ENCODE measurements at regions not wholly inside any gene's neighbourhood (a gene's known extent, or its start where the extent isn't known, plus 50 kb on each side); places are given as distances from the start of the nearest gene placed in this dataset.

DNA sequence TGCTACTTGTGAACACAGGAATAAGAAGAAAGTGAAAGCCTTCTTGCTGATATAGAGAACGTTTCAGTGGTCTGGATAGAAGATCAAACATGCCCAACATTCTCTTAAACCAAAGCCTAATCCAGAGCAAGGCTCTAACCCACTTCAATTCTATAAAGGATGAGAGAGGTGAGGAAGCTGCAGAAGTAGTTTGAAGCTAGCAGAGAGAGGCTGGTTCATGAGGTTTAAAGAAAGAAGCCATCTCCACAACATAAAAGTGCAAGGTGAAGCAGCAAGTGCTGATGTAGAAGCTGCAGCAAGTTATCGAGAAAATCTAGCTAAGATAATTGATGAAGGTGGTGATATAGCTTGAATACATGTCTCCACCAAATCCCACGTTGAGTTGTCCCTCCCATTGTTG is 383.3 kb upstream of the ASIC2 start:
- BruUV-seq (replicated peaks), result no TSS peak
- H4K20me1 ChIP-seq (ENCODE audit: insufficient read depth, low read length), result no peaks in the 10 kb centered on the region
- in situ Hi-C loops (cut with HindIII; ENCODE audit: extremely low pct_ligation_motif_present, low pct_unique_long_range_greater_than_20kb) (no loop called here), intact Hi-C loops (cut with micrococcal nuclease; ENCODE audit: unreplicated experiment) (no loop called here)
- ATAC-seq (no peak), FAIRE-seq (no peak), DNase-seq (ENCODE audit: low spot score) (no peak)
- no peaks in the 10 kb centered on the region for H3K4me1 ChIP-seq (ENCODE audit: insufficient read depth, low read length)
- H3K79me2 ChIP-seq (ENCODE audit: insufficient read depth, low read length), result no peaks in the 10 kb centered on the region
- H3K27me3 ChIP-seq (ENCODE audit: control insufficient read depth in 1 of 2, insufficient read depth in 2 of 2, low read length in 2 of 2), result no peaks in the 10 kb centered on the region
- H3K36me3 ChIP-seq (replicated peaks in 1 of 2; ENCODE audit: control insufficient read depth in 1 of 2, insufficient read depth in 2 of 2, low read length in 2 of 2), result no peaks in the 10 kb centered on the region
- H3K9me3 ChIP-seq (ENCODE audit: low read length), result no peaks in the 10 kb centered on the region
- H3K27ac ChIP-seq (ENCODE audit: extremely low read length, insufficient read depth, low read length), result no peak overlapping the region
- H2AFZ ChIP-seq (ENCODE audit: low read length), result no peak overlapping the region
- TF ChIP-seq BRCA1 (CRISPR knock-in tag; IDR thresholded peaks at IDR 0.05) (no peak), ZNF256 (CRISPR knock-in tag; conservative IDR thresholded peaks at IDR 0.05) (no peak), CBX2 (IDR thresholded peaks at IDR 0.05; ENCODE audit: low read depth, low read length) (no peak), CBX2 (CRISPR knock-in tag; IDR thresholded peaks at IDR 0.05; ENCODE audit: low read depth) (no peak), ZNF7 (CRISPR knock-in tag; IDR thresholded peaks at IDR 0.05) (no peak), ESRRA (CRISPR knock-in tag; IDR thresholded peaks at IDR 0.05; ENCODE audit: low read depth) (no peak), XBP1 (CRISPR knock-in tag; IDR thresholded peaks at IDR 0.05) (no peak)
- TF ChIP-seq, protein P1, sequence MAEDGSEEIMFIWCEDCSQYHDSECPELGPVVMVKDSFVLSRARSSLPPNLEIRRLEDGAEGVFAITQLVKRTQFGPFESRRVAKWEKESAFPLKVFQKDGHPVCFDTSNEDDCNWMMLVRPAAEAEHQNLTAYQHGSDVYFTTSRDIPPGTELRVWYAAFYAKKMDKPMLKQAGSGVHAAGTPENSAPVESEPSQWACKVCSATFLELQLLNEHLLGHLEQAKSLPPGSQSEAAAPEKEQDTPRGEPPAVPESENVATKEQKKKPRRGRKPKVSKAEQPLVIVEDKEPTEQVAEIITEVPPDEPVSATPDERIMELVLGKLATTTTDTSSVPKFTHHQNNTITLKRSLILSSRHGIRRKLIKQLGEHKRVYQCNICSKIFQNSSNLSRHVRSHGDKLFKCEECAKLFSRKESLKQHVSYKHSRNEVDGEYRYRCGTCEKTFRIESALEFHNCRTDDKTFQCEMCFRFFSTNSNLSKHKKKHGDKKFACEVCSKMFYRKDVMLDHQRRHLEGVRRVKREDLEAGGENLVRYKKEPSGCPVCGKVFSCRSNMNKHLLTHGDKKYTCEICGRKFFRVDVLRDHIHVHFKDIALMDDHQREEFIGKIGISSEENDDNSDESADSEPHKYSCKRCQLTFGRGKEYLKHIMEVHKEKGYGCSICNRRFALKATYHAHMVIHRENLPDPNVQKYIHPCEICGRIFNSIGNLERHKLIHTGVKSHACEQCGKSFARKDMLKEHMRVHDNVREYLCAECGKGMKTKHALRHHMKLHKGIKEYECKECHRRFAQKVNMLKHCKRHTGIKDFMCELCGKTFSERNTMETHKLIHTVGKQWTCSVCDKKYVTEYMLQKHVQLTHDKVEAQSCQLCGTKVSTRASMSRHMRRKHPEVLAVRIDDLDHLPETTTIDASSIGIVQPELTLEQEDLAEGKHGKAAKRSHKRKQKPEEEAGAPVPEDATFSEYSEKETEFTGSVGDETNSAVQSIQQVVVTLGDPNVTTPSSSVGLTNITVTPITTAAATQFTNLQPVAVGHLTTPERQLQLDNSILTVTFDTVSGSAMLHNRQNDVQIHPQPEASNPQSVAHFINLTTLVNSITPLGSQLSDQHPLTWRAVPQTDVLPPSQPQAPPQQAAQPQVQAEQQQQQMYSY (CRISPR knock-in tag; IDR thresholded peaks at IDR 0.05), result no peak
- TF ChIP-seq, protein P2, sequence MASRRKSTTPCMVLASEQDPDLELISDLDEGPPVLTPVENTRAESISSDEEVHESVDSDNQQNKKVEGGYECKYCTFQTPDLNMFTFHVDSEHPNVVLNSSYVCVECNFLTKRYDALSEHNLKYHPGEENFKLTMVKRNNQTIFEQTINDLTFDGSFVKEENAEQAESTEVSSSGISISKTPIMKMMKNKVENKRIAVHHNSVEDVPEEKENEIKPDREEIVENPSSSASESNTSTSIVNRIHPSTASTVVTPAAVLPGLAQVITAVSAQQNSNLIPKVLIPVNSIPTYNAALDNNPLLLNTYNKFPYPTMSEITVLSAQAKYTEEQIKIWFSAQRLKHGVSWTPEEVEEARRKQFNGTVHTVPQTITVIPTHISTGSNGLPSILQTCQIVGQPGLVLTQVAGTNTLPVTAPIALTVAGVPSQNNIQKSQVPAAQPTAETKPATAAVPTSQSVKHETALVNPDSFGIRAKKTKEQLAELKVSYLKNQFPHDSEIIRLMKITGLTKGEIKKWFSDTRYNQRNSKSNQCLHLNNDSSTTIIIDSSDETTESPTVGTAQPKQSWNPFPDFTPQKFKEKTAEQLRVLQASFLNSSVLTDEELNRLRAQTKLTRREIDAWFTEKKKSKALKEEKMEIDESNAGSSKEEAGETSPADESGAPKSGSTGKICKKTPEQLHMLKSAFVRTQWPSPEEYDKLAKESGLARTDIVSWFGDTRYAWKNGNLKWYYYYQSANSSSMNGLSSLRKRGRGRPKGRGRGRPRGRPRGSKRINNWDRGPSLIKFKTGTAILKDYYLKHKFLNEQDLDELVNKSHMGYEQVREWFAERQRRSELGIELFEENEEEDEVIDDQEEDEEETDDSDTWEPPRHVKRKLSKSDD (CRISPR knock-in tag; IDR thresholded peaks at IDR 0.05; ENCODE audit: low read depth), result no peak
- TF ChIP-seq, protein P3, sequence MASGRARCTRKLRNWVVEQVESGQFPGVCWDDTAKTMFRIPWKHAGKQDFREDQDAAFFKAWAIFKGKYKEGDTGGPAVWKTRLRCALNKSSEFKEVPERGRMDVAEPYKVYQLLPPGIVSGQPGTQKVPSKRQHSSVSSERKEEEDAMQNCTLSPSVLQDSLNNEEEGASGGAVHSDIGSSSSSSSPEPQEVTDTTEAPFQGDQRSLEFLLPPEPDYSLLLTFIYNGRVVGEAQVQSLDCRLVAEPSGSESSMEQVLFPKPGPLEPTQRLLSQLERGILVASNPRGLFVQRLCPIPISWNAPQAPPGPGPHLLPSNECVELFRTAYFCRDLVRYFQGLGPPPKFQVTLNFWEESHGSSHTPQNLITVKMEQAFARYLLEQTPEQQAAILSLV (CRISPR knock-in tag; IDR thresholded peaks at IDR 0.05; ENCODE audit: borderline replicate concordance), result no peak
- TF ChIP-seq, protein P4, sequence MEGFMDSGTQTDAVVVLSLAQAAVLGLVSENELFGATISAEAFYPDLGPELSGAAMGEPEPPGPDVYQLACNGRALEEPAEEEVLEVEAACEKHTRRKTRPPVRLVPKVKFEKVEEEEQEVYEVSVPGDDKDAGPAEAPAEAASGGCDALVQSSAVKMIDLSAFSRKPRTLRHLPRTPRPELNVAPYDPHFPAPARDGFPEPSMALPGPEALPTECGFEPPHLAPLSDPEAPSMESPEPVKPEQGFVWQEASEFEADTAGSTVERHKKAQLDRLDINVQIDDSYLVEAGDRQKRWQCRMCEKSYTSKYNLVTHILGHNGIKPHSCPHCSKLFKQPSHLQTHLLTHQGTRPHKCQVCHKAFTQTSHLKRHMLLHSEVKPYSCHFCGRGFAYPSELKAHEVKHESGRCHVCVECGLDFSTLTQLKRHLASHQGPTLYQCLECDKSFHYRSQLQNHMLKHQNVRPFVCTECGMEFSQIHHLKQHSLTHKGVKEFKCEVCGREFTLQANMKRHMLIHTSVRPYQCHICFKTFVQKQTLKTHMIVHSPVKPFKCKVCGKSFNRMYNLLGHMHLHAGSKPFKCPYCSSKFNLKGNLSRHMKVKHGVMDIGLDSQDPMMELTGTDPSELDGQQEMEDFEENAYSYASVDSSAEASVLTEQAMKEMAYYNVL (CRISPR knock-in tag; IDR thresholded peaks at IDR 0.05; ENCODE audit: borderline replicate concordance), result no peak
- no peak overlapping the region for H3K4me2 ChIP-seq (ENCODE audit: low read depth, low read length)
- WGBS (ENCODE audit: low lambda C conversion rate), result 0% methylated on average over 3 of the region's 3 CpGs
- no peak overlapping the region for H3K9ac ChIP-seq (ENCODE audit: insufficient read depth, low read depth, low read length)
- ChIA-PET CTCF (ENCODE audit: low intra/inter-chr PET ratio, low total read pairs) (no interaction called here), POLR2A (no interaction called here)
- no peak overlapping the region for H3K4me3 ChIP-seq (replicated peaks in 1 of 3; ENCODE audit: insufficient read depth in 1 of 3, low read depth in 2 of 3, low read length in 3 of 3)

All from HepG2 (cell line).